IMR-90 (cell line): ENCODE measurements at regions not wholly inside any gene's neighbourhood (a gene's known extent, or its start where the extent isn't known, plus 50 kb on each side); places are given as distances from the start of the nearest gene placed in this dataset.

Experiments used
- ATAC-seq: fragments of 200-7000 bp; cut with Tn5 transposase; 2 replicates; pipeline ENCODE4 v1.9.1; 2020; ENCODE audit warnings: low read depth, mild to moderate bottlenecking, moderate library complexity
- BruUV-seq: library from RNA; stranded (reverse); fragments of 400-500 nt; replicated peaks from 2 replicates; lab custom pipeline; 2021; lab: Mats Ljungman, UMichigan
- CTCF ChIA-PET: fragments of 300-600 bp; formaldehyde crosslinking; extraction: SDS; loops from one replicate; lab custom pipeline; 2021; ENCODE audit warnings: antibody characterized with exemption; lab: Yijun Ruan, JAX
- POLR2A ChIA-PET: fragments of 300-600 bp; sonication (Branson Sonifier 250); formaldehyde crosslinking; loops from one replicate; lab custom pipeline; 2022; ENCODE audit warnings: antibody characterized with exemption; ENCODE audit not compliant: unreplicated experiment; lab: Charles Lee
- DNase-seq: peaks from one replicate; pipeline ENCODE4 v3.0.0; 2013
- H2AFZ ChIP-seq: replicated peaks from 2 replicates; pipeline ENCODE3; 2013; ENCODE audit warnings: low read length, mild to moderate bottlenecking; ENCODE audit not compliant: poor library complexity
- H2AK5ac ChIP-seq: 2 replicates; pipeline ENCODE4 v1.6.1; 2013; ENCODE audit warnings: low read depth, low read length, inconsistent platforms
- H2AK9ac ChIP-seq: replicated peaks from 2 replicates; pipeline ENCODE3; 2013; ENCODE audit warnings: mild to moderate bottlenecking, low read depth, low read length, moderate library complexity; ENCODE audit not compliant: poor library complexity
- H2BK120ac ChIP-seq: 2 replicates; pipeline ENCODE4 v1.6.1; 2013; ENCODE audit warnings: low read depth, low read length, inconsistent platforms
- H2BK15ac ChIP-seq: 3 replicates; pipeline ENCODE4 v1.6.1; 2013; ENCODE audit warnings: low read depth, low read length, inconsistent platforms
- H2BK20ac ChIP-seq: 2 replicates; pipeline ENCODE4 v1.6.1; 2013; ENCODE audit warnings: low read depth, mild to moderate bottlenecking, inconsistent platforms, low read length, moderate library complexity
- H2BK5ac ChIP-seq: 2 replicates; pipeline ENCODE4 v1.6.1; 2013; ENCODE audit warnings: mild to moderate bottlenecking, low read depth, low read length, inconsistent platforms; ENCODE audit not compliant: poor library complexity, severe bottlenecking
- H3K14ac ChIP-seq: replicated peaks from 2 replicates; pipeline ENCODE4 v1.6.1; 2013; ENCODE audit warnings: low read depth, low read length, inconsistent platforms
- H3K18ac ChIP-seq: 2 replicates; pipeline ENCODE4 v1.6.1; 2013; ENCODE audit warnings: low read depth, low read length, control low read depth
- H3K23ac ChIP-seq: 2 replicates; pipeline ENCODE4 v1.6.1; 2013; ENCODE audit warnings: low read depth, low read length, inconsistent platforms
- H3K27ac ChIP-seq: 2 replicates; pipeline ENCODE4 v1.5.1; 2013; ENCODE audit warnings: mild to moderate bottlenecking, control low read depth, low read length; ENCODE audit not compliant: insufficient read depth
- H3K27me3 ChIP-seq: 2 replicates; pipeline ENCODE4 v1.6.1; 2013; ENCODE audit warnings: low read length; ENCODE audit not compliant: control insufficient read depth, insufficient read depth
- H3K36me3 ChIP-seq: 2 replicates; pipeline ENCODE4 v1.6.1; 2013; ENCODE audit warnings: low read length, mixed read lengths; ENCODE audit not compliant: control insufficient read depth, insufficient read depth
- H3K4ac ChIP-seq: 2 replicates; pipeline ENCODE4 v1.6.1; 2013; ENCODE audit warnings: low read depth, low read length, inconsistent platforms
- H3K4me1 ChIP-seq: 2 replicates; pipeline ENCODE4 v1.6.1; 2013; ENCODE audit warnings: low read length, mixed read lengths; ENCODE audit not compliant: control insufficient read depth, insufficient read depth
- H3K4me2 ChIP-seq: 2 replicates; pipeline ENCODE4 v1.6.1; 2013; ENCODE audit warnings: low read depth, mild to moderate bottlenecking, control low read depth, low read length, moderate library complexity
- H3K4me3 ChIP-seq: 2 replicates; pipeline ENCODE4 v1.5.1; 2013; ENCODE audit warnings: low read depth, mild to moderate bottlenecking, control low read depth, low read length, moderate library complexity; ENCODE audit not compliant: insufficient read depth
- H3K56ac ChIP-seq: 2 replicates; pipeline ENCODE4 v1.6.1; 2013; ENCODE audit warnings: low read length, inconsistent platforms; ENCODE audit not compliant: insufficient read depth; ENCODE audit errors: extremely low read depth
- H3K79me1 ChIP-seq, 2 experiments: 2 replicates each; pipeline ENCODE4 v1.6.1; 2013; ENCODE audit warnings: low read length in 2 of 2, inconsistent platforms in 1 of 2, low read depth in 1 of 2
- H3K9ac ChIP-seq: 2 replicates; pipeline ENCODE4 v1.6.1; 2013; ENCODE audit warnings: low read depth, low read length, control low read depth
- H3K9me1 ChIP-seq: 2 replicates; pipeline ENCODE4 v1.6.1; 2013; ENCODE audit warnings: low read length, inconsistent platforms; ENCODE audit not compliant: insufficient read depth
- H3K9me3 ChIP-seq: 2 replicates; pipeline ENCODE4 v1.6.1; 2013; ENCODE audit warnings: low read length; ENCODE audit not compliant: control insufficient read depth, insufficient read depth
- H4K20me1 ChIP-seq: 2 replicates; pipeline ENCODE4 v1.6.1; 2013; ENCODE audit warnings: low read length, inconsistent platforms; ENCODE audit not compliant: insufficient read depth
- H4K5ac ChIP-seq: 2 replicates; pipeline ENCODE4 v1.6.1; 2013; ENCODE audit warnings: mild to moderate bottlenecking, low read depth, low read length, control low read depth
- H4K8ac ChIP-seq, 2 experiments: 2 replicates each; pipeline ENCODE4 v1.6.1; 2013; ENCODE audit warnings: low read depth in 2 of 2, low read length in 2 of 2, control low read depth in 1 of 2, inconsistent platforms in 1 of 2
- H4K91ac ChIP-seq: 2 replicates; pipeline ENCODE4 v1.6.1; 2013; ENCODE audit warnings: low read depth, low read length, inconsistent platforms; ENCODE audit not compliant: insufficient read depth
- BHLHE40 ChIP-seq: fragments of 150-350 bp; IDR thresholded peaks from 2 replicates; pipeline ENCODE4 v1.6.1; 2016; ENCODE audit warnings: mild to moderate bottlenecking, low read depth, low read length
- CEBPB ChIP-seq: IDR thresholded peaks from 2 replicates; pipeline ENCODE4 v1.6.1; 2012; ENCODE audit warnings: low read depth, low read length, improper control_type of control experiment
- CHD1 ChIP-seq: IDR thresholded peaks from 2 replicates; pipeline ENCODE4 v1.6.1; 2012; ENCODE audit warnings: low read depth, low read length, improper control_type of control experiment
- FOS ChIP-seq: fragments of 150-350 bp; IDR thresholded peaks from 2 replicates; pipeline ENCODE4 v1.6.1; 2016; ENCODE audit warnings: low read depth, low read length
- MAFK ChIP-seq: IDR thresholded peaks from 2 replicates; pipeline ENCODE4 v1.6.1; 2012; ENCODE audit warnings: low read depth, low read length, improper control_type of control experiment
- MAZ ChIP-seq: IDR thresholded peaks from 2 replicates; pipeline ENCODE4 v1.6.1; 2012; ENCODE audit warnings: low read depth, mild to moderate bottlenecking, low read length, improper control_type of control experiment, moderate library complexity, borderline replicate concordance
- NFE2L2 ChIP-seq: fragments of 150-350 bp; IDR thresholded peaks from 2 replicates; pipeline ENCODE4 v1.6.1; 2016; ENCODE audit warnings: low read depth, mild to moderate bottlenecking, low read length
- POLR2A ChIP-seq: IDR thresholded peaks from 2 replicates; pipeline ENCODE4 v1.6.1; 2012; ENCODE audit warnings: mild to moderate bottlenecking, low read depth, low read length
- RAD21 ChIP-seq: IDR thresholded peaks from 2 replicates; pipeline ENCODE4 v1.6.1; 2012; ENCODE audit warnings: low read length, improper control_type of control experiment
- RCOR1 ChIP-seq: IDR thresholded peaks from 2 replicates; pipeline ENCODE4 v1.6.1; 2012; ENCODE audit warnings: mild to moderate bottlenecking, low read length, improper control_type of control experiment; ENCODE audit not compliant: insufficient replicate concordance
- RFX5 ChIP-seq: IDR thresholded peaks from 2 replicates; pipeline ENCODE4 v1.8.0; 2012; ENCODE audit warnings: low read depth, mild to moderate bottlenecking, low read length, moderate library complexity
- SMC3 ChIP-seq: fragments of 150-350 bp; IDR thresholded peaks from 2 replicates; pipeline ENCODE4 v1.6.1; 2016; ENCODE audit warnings: low read depth, mild to moderate bottlenecking, antibody characterized with exemption, low read length, moderate library complexity
- WGBS, 2 experiments: methylation state at CpG; one replicate each; pipeline versions ENCODE4 v1.1.5 to v1.1.7; 2013; ENCODE audit warnings: missing lambda C conversion rate in 2 of 2; ENCODE audit not compliant: insufficient read length in 1 of 2; ENCODE audit errors: extremely low coverage in 2 of 2; 5-methylcytosine and 5-hydroxymethylcytosine counted together
- dilution Hi-C: fragments of 300-500 bp; cut with HindIII; formaldehyde crosslinking; loops from one replicate; pipeline ENCODE4 v1.14.3; 2018; ENCODE audit warnings: low sequenced_read_pairs; ENCODE audit not compliant: unreplicated experiment
- in situ Hi-C: fragments of 300-500 bp; cut with MboI; formaldehyde crosslinking; loops from 3 replicates; pipeline ENCODE4 v1.14.3; 2019; ENCODE audit warnings: low sequenced_read_pairs, inconsistent platforms, mixed read lengths
- intact Hi-C: fragments of 100-400 bp; cut with micrococcal nuclease; formaldehyde crosslinking; loops from 2 replicates; pipeline ENCODE4 v1.10.0; 2022
- TF ChIP-seq, protein P1 (sequence below): fragments of 150-350 bp; IDR thresholded peaks from 2 replicates; pipeline ENCODE4 v1.6.1; 2017; ENCODE audit warnings: mild to moderate bottlenecking, antibody characterized with exemption, low read length, low read depth
- TF ChIP-seq, protein P2 (sequence below): conservative IDR thresholded peaks from 2 replicates; pipeline ENCODE4 v1.5.1; 2012; ENCODE audit warnings: mild to moderate bottlenecking, low read depth, low read length, improper control_type of control experiment

DNA sequence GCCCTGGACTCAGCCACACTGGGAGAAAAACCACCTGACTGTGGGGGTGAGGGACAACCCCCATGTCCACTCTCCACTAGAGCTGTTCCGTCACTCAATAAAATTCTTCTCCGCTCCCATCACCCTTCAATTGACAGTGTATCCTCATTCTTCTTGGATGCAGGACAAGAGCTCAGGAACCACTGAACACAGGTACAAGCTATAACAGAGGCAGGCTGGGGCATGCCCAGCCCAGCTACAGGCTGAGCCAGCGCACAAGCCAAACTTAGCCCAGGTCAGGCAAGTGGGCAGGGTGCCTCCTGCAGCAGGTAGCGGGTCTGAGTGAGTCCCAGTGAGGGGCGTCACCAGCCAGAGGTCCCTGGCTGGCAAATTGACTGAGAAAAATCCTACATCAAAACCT, 183.4 kb downstream of the HINT1 start:
- Histone ChIP-seq H2BK15ac (no peak overlapping the region), H3K56ac (no peak overlapping the region), H4K5ac (no peak overlapping the region), H3K36me3 (no peaks in the 10 kb centered on the region), H2AK5ac (no peak overlapping the region), H2BK120ac (no peak overlapping the region), H3K23ac (no peak overlapping the region), H4K8ac (no peak overlapping the region), H3K4ac (no peak overlapping the region), H3K9me3 (peaks cover 2% of the 10 kb centered on the region; the same call in 1 of the 2 replicates), H3K27ac (no peak overlapping the region), H2AK9ac (no peak overlapping the region), H3K9ac (no peak overlapping the region), H3K14ac (no peak overlapping the region), H3K4me2 (no peak overlapping the region), H4K91ac (no peak overlapping the region), H3K4me1 (no peaks in the 10 kb centered on the region), H4K20me1 (no peaks in the 10 kb centered on the region), H2AFZ (no peak overlapping the region), H3K27me3 (no peaks in the 10 kb centered on the region), H3K18ac (no peak overlapping the region), H2BK20ac (no peak overlapping the region), H3K9me1 (no peaks in the 10 kb centered on the region), H3K79me1 (no peaks in the 10 kb centered on the region), H3K4me3 (no peak overlapping the region), H2BK5ac (no peak overlapping the region)
- ATAC-seq = no peak
- BruUV-seq = no TSS peak
- no peak for TF ChIP-seq MAFK
- TF ChIP-seq POLR2A = no peak
- TF ChIP-seq SMC3 = no peak
- TF ChIP-seq CEBPB = no peak
- no peak for TF ChIP-seq RCOR1
- TF ChIP-seq, protein P1, sequence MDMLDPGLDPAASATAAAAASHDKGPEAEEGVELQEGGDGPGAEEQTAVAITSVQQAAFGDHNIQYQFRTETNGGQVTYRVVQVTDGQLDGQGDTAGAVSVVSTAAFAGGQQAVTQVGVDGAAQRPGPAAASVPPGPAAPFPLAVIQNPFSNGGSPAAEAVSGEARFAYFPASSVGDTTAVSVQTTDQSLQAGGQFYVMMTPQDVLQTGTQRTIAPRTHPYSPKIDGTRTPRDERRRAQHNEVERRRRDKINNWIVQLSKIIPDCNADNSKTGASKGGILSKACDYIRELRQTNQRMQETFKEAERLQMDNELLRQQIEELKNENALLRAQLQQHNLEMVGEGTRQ = no peak
- TF ChIP-seq NFE2L2 = no peak
- no peak for TF ChIP-seq RAD21
- TF ChIP-seq FOS = no peak
- no peak for TF ChIP-seq RFX5
- TF ChIP-seq BHLHE40 = no peak
- no peak for TF ChIP-seq CHD1
- TF ChIP-seq, protein P2, sequence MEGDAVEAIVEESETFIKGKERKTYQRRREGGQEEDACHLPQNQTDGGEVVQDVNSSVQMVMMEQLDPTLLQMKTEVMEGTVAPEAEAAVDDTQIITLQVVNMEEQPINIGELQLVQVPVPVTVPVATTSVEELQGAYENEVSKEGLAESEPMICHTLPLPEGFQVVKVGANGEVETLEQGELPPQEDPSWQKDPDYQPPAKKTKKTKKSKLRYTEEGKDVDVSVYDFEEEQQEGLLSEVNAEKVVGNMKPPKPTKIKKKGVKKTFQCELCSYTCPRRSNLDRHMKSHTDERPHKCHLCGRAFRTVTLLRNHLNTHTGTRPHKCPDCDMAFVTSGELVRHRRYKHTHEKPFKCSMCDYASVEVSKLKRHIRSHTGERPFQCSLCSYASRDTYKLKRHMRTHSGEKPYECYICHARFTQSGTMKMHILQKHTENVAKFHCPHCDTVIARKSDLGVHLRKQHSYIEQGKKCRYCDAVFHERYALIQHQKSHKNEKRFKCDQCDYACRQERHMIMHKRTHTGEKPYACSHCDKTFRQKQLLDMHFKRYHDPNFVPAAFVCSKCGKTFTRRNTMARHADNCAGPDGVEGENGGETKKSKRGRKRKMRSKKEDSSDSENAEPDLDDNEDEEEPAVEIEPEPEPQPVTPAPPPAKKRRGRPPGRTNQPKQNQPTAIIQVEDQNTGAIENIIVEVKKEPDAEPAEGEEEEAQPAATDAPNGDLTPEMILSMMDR = no peak
- no peak for TF ChIP-seq MAZ
- POLR2A ChIA-PET = no interaction called here
- WGBS, 2 experiments = no CpG with 5 or more reads among the region's 5 CpGs
- intact Hi-C loops = no loop called here
- CTCF ChIA-PET = no interaction called here
- DNase-seq = no peak
- in situ Hi-C loops = no loop called here
- dilution Hi-C loops = no loop called here
